HEK293 (cell line): ENCODE measurements at regions not wholly inside any gene's neighbourhood (a gene's known extent, or its start where the extent isn't known, plus 50 kb on each side); places are given as distances from the start of the nearest gene placed in this dataset.

ENCODE experiments used
- CTCF ChIA-PET: fragments of 350-600 bp; formaldehyde crosslinking; extraction: SDS; loops from one replicate; lab custom pipeline; 2021; ENCODE audit warnings: antibody characterized with exemption; lab: Yijun Ruan, JAX
- POLR2A ChIA-PET: fragments of 300-600 bp; formaldehyde crosslinking; extraction: SDS; loops from one replicate; lab custom pipeline; 2020; ENCODE audit warnings: antibody characterized with exemption, inconsistent platforms; lab: Yijun Ruan, JAX
- H3K27ac ChIP-seq: fragments of 200-500 bp; sonication (Bioruptor generic); 2 replicates; pipeline ENCODE4 v1.5.1; 2014; ENCODE audit warnings: low read depth, low read length, control low read depth, inconsistent platforms; ENCODE audit errors: extremely low read depth
- H3K36me3 ChIP-seq, 2 experiments: fragments of 200-500 bp in 1 of 2; sonication (Bioruptor generic) in 1 of 2; 1 replicate in 1 of 2; 2 replicates in 1 of 2; pipeline ENCODE4 v1.5.1; 2014 to 2017; ENCODE audit warnings: inconsistent platforms in 2 of 2, low read length in 2 of 2; ENCODE audit not compliant: control insufficient read depth in 2 of 2, insufficient read depth in 1 of 2
- H3K4me1 ChIP-seq: fragments of 200-500 bp; sonication (Bioruptor generic); 2 replicates; pipeline ENCODE4 v1.5.1; 2014; ENCODE audit warnings: mild to moderate bottlenecking, low read length, inconsistent platforms; ENCODE audit not compliant: control insufficient read depth, insufficient read depth
- H3K4me3 ChIP-seq: 2 replicates; pipeline ENCODE4 v1.5.1; 2011; ENCODE audit warnings: low read depth, mild to moderate bottlenecking, control low read depth, low read length, moderate library complexity
- H3K9me3 ChIP-seq: fragments of 200-500 bp; sonication (Bioruptor generic); 2 replicates; pipeline ENCODE4 v1.5.1; 2014; ENCODE audit warnings: low read depth, low read length, inconsistent platforms; ENCODE audit not compliant: control insufficient read depth, insufficient read depth
- EGR2 ChIP-seq: fragments of 450-650 bp; formaldehyde crosslinking; IDR thresholded peaks from 2 replicates; pipeline ENCODE4 v1.5.1; 2016; ENCODE audit warnings: low read depth, missing biosample characterization, missing genetic modification characterization
- ELK4 ChIP-seq: IDR thresholded peaks from 2 replicates; pipeline ENCODE4 v1.6.1; 2011; ENCODE audit warnings: mild to moderate bottlenecking, low read depth, low read length, borderline replicate concordance
- GLIS2 ChIP-seq: fragments of 450-650 bp; formaldehyde crosslinking; IDR thresholded peaks from 2 replicates; pipeline ENCODE4 v1.5.1; 2016; ENCODE audit warnings: missing biosample characterization, missing genetic modification characterization
- IKZF3 ChIP-seq: fragments of 450-650 bp; IDR thresholded peaks from 2 replicates; pipeline ENCODE4 v1.5.0; 2018; ENCODE audit warnings: missing biosample characterization, mild to moderate bottlenecking, missing genetic modification characterization, moderate library complexity
- SCRT1 ChIP-seq: fragments of 450-650 bp; formaldehyde crosslinking; IDR thresholded peaks from 2 replicates; pipeline ENCODE4 v1.5.1; 2016; ENCODE audit warnings: missing biosample characterization, missing genetic modification characterization, borderline replicate concordance
- SP2 ChIP-seq: fragments of 450-650 bp; formaldehyde crosslinking; IDR thresholded peaks from 2 replicates; pipeline ENCODE4 v1.5.1; 2016; ENCODE audit warnings: missing biosample characterization, missing genetic modification characterization
- YY1 ChIP-seq: fragments of 450-650 bp; formaldehyde crosslinking; IDR thresholded peaks from 2 replicates; pipeline ENCODE4 v1.5.1; 2018; ENCODE audit warnings: missing biosample characterization, missing genetic modification characterization
- ZBTB1 ChIP-seq: fragments of 450-650 bp; formaldehyde crosslinking; IDR thresholded peaks from 2 replicates; pipeline ENCODE4 v1.5.1; 2016; ENCODE audit warnings: missing biosample characterization, missing genetic modification characterization
- ZBTB21 ChIP-seq: fragments of 450-650 bp; formaldehyde crosslinking; IDR thresholded peaks from 2 replicates; pipeline ENCODE4 v1.5.1; 2017; ENCODE audit warnings: missing biosample characterization, missing genetic modification characterization
- ZIC2 ChIP-seq: fragments of 450-650 bp; formaldehyde crosslinking; IDR thresholded peaks from 2 replicates; pipeline ENCODE4 v1.5.1; 2016; ENCODE audit warnings: missing biosample characterization, missing genetic modification characterization
- ZNF121 ChIP-seq: fragments of 450-650 bp; formaldehyde crosslinking; IDR thresholded peaks from 2 replicates; pipeline ENCODE4 v1.5.1; 2016; ENCODE audit warnings: missing biosample characterization, missing genetic modification characterization
- ZNF132 ChIP-seq: fragments of 450-650 bp; formaldehyde crosslinking; IDR thresholded peaks from 2 replicates; pipeline ENCODE4 v1.5.1; 2017; ENCODE audit warnings: missing biosample characterization, missing genetic modification characterization, borderline replicate concordance
- ZNF155 ChIP-seq: fragments of 450-650 bp; formaldehyde crosslinking; IDR thresholded peaks from 2 replicates; pipeline ENCODE4 v1.5.1; 2016; ENCODE audit warnings: missing biosample characterization, missing genetic modification characterization
- ZNF157 ChIP-seq: fragments of 450-650 bp; formaldehyde crosslinking; IDR thresholded peaks from 2 replicates; pipeline ENCODE4 v1.5.1; 2016; ENCODE audit warnings: missing biosample characterization, missing genetic modification characterization
- ZNF174 ChIP-seq: fragments of 450-650 bp; formaldehyde crosslinking; IDR thresholded peaks from 2 replicates; pipeline ENCODE4 v1.5.0; 2017; ENCODE audit warnings: missing biosample characterization, mild to moderate bottlenecking, missing genetic modification characterization
- ZNF202 ChIP-seq: fragments of 450-650 bp; formaldehyde crosslinking; IDR thresholded peaks from 2 replicates; pipeline ENCODE4 v1.5.1; 2016; ENCODE audit warnings: missing biosample characterization, missing genetic modification characterization, borderline replicate concordance
- ZNF221 ChIP-seq: fragments of 450-650 bp; formaldehyde crosslinking; IDR thresholded peaks from 2 replicates; pipeline ENCODE4 v1.5.1; 2017; ENCODE audit warnings: missing biosample characterization, missing genetic modification characterization, borderline replicate concordance
- ZNF223 ChIP-seq: fragments of 450-650 bp; formaldehyde crosslinking; IDR thresholded peaks from 2 replicates; pipeline ENCODE4 v1.5.1; 2016; ENCODE audit warnings: missing biosample characterization, missing genetic modification characterization
- ZNF280D ChIP-seq: fragments of 450-650 bp; formaldehyde crosslinking; IDR thresholded peaks from 2 replicates; pipeline ENCODE4 v1.5.1; 2016; ENCODE audit warnings: missing biosample characterization, missing genetic modification characterization
- ZNF404 ChIP-seq: fragments of 450-650 bp; formaldehyde crosslinking; IDR thresholded peaks from 2 replicates; pipeline ENCODE4 v1.5.1; 2017; ENCODE audit warnings: missing biosample characterization, missing genetic modification characterization
- ZNF426 ChIP-seq: fragments of 450-650 bp; formaldehyde crosslinking; IDR thresholded peaks from 2 replicates; pipeline ENCODE4 v1.5.1; 2017; ENCODE audit warnings: missing biosample characterization, missing genetic modification characterization, mild to moderate bottlenecking, inconsistent platforms, moderate library complexity
- ZNF501 ChIP-seq: fragments of 450-650 bp; formaldehyde crosslinking; IDR thresholded peaks from 2 replicates; pipeline ENCODE4 v1.5.1; 2016; ENCODE audit warnings: missing biosample characterization, missing genetic modification characterization
- ZNF548 ChIP-seq: fragments of 450-650 bp; formaldehyde crosslinking; IDR thresholded peaks from 2 replicates; pipeline ENCODE4 v1.5.1; 2016; ENCODE audit warnings: missing biosample characterization, missing genetic modification characterization
- ZNF580 ChIP-seq: fragments of 450-650 bp; formaldehyde crosslinking; IDR thresholded peaks from 2 replicates; pipeline ENCODE4 v1.5.1; 2016; ENCODE audit warnings: missing biosample characterization, missing genetic modification characterization
- ZNF600 ChIP-seq: fragments of 450-650 bp; formaldehyde crosslinking; IDR thresholded peaks from 2 replicates; pipeline ENCODE4 v1.5.1; 2016; ENCODE audit warnings: missing biosample characterization, missing genetic modification characterization
- ZNF660 ChIP-seq: fragments of 450-650 bp; IDR thresholded peaks from 2 replicates; pipeline ENCODE4 v1.5.1; 2018; ENCODE audit warnings: missing biosample characterization, mild to moderate bottlenecking, missing genetic modification characterization
- ZNF776 ChIP-seq: fragments of 450-650 bp; formaldehyde crosslinking; IDR thresholded peaks from 2 replicates; pipeline ENCODE4 v1.5.0; 2017; ENCODE audit warnings: missing biosample characterization, missing genetic modification characterization, borderline replicate concordance
- ZNF830 ChIP-seq: fragments of 450-650 bp; IDR thresholded peaks from 2 replicates; pipeline ENCODE4 v1.5.0; 2018; ENCODE audit warnings: missing biosample characterization, missing genetic modification characterization, low read depth, mild to moderate bottlenecking, moderate library complexity
- TF ChIP-seq, protein P1 (sequence below): fragments of 450-650 bp; formaldehyde crosslinking; IDR thresholded peaks from 2 replicates; pipeline ENCODE4 v1.5.1; 2017; ENCODE audit warnings: missing biosample characterization, missing genetic modification characterization

GRCh38 chr2:236657215-236657614, 87.6 kb downstream of the ACKR3 start:
- H3K4me3 ChIP-seq, result no peak overlapping the region
- POLR2A ChIA-PET, result no interaction called here
- H3K4me1 ChIP-seq, result peaks cover 6% of the 10 kb centered on the region; the same call in 1 of the 2 replicates
- H3K9me3 ChIP-seq, result no peaks in the 10 kb centered on the region
- TF ChIP-seq, protein P1, sequence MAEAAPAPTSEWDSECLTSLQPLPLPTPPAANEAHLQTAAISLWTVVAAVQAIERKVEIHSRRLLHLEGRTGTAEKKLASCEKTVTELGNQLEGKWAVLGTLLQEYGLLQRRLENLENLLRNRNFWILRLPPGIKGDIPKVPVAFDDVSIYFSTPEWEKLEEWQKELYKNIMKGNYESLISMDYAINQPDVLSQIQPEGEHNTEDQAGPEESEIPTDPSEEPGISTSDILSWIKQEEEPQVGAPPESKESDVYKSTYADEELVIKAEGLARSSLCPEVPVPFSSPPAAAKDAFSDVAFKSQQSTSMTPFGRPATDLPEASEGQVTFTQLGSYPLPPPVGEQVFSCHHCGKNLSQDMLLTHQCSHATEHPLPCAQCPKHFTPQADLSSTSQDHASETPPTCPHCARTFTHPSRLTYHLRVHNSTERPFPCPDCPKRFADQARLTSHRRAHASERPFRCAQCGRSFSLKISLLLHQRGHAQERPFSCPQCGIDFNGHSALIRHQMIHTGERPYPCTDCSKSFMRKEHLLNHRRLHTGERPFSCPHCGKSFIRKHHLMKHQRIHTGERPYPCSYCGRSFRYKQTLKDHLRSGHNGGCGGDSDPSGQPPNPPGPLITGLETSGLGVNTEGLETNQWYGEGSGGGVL, result no peak
- TF ChIP-seq YY1 (tag by site-specific recombination), result no peak
- no peak for TF ChIP-seq ZBTB1 (tag by site-specific recombination)
- no peak for TF ChIP-seq ZNF660 (tag by site-specific recombination)
- TF ChIP-seq ZNF121, result no peak
- TF ChIP-seq ZNF223, result no peak
- TF ChIP-seq ZNF155 (tag by site-specific recombination), result no peak
- TF ChIP-seq ZNF548 (tag by site-specific recombination), result no peak
- TF ChIP-seq ZNF501 (tag by site-specific recombination), result no peak
- TF ChIP-seq ZNF776 (tag by site-specific recombination), result no peak
- TF ChIP-seq SP2 (tag by site-specific recombination), result no peak
- TF ChIP-seq ZNF280D (tag by site-specific recombination), result no peak
- no peak for TF ChIP-seq ZNF404 (tag by site-specific recombination)
- TF ChIP-seq ZNF174 (tag by site-specific recombination), result no peak
- TF ChIP-seq ZNF157 (tag by site-specific recombination), result no peak
- TF ChIP-seq ZNF221 (tag by site-specific recombination), result no peak
- no peak for TF ChIP-seq ZNF830 (tag by site-specific recombination)
- no peak for TF ChIP-seq ZNF426 (tag by site-specific recombination)
- TF ChIP-seq ZIC2 (tag by site-specific recombination), result no peak
- TF ChIP-seq, all 188 proteins: peak for 0
- Histone ChIP-seq H3K36me3 (no peaks in the 10 kb centered on the region), H3K27ac (no peak overlapping the region)
- CTCF ChIA-PET, result interaction anchor here (0.6 to 0.7 kb wide), 2 partner anchors 88 to 154 kb away, joined by 3 to 4 read pairs; no protein-coding TSS in a partner anchor

GRCh38 chr2:236657801-236658200, 88.2 kb downstream of the ACKR3 start:
- CTCF ChIA-PET, result interaction anchor here (0.6 to 0.7 kb wide), 2 partner anchors 12 to 89 kb away, joined by 3 to 4 read pairs; no protein-coding TSS in a partner anchor
- H3K27ac ChIP-seq, result no peak overlapping the region
- POLR2A ChIA-PET, result no interaction called here
- TF ChIP-seq GLIS2 (no peak), ZNF155 (tag by site-specific recombination) (no peak), ELK4 (no peak), ZNF600 (tag by site-specific recombination) (no peak), ZNF202 (tag by site-specific recombination) (no peak), SCRT1 (tag by site-specific recombination) (no peak), IKZF3 (no peak), ZNF132 (tag by site-specific recombination) (no peak), ZNF580 (tag by site-specific recombination) (no peak), EGR2 (no peak), ZBTB21 (tag by site-specific recombination) (no peak)

More at GRCh38 chr2:236657801-236658200, 88.2 kb downstream of the ACKR3 start:
- H3K4me3 ChIP-seq, result no peak overlapping the region
- H3K4me1 ChIP-seq, result peaks cover 6% of the 10 kb centered on the region; the same call in 1 of the 2 replicates
- no peaks in the 10 kb centered on the region for H3K9me3 ChIP-seq
- no peaks in the 10 kb centered on the region for H3K36me3 ChIP-seq
